A549 (cell line): ENCODE measurements at regions not wholly inside any gene's neighbourhood (a gene's known extent, or its start where the extent isn't known, plus 50 kb on each side); places are given as distances from the start of the nearest gene placed in this dataset.
"Not testable (repeated sequence)": the region's sequence is repeated elsewhere in the genome, so short reads cannot be mapped to it uniquely, and the experiment has no call there.

Experiments used
- ATAC-seq, 2 experiments: fragments of 200-7000 bp in 1 of 2; fragments of >200 bp in 1 of 2; cut with Nextera tagmentation in 1 of 2; cut with Tn5 transposase in 1 of 2; 3 replicates each; pipeline versions ENCODE4 v1.8.0 to v1.9.1; 2018 to 2020; ENCODE audit warnings: mild to moderate bottlenecking in 1 of 2, moderate library complexity in 1 of 2
- CTCF ChIA-PET: fragments of 300-600 bp; sonication (Branson Sonifier 250); formaldehyde crosslinking; extraction: SDS; loops from one replicate; lab custom pipeline; 2021; ENCODE audit warnings: antibody characterized with exemption, inconsistent platforms; lab: Yijun Ruan, JAX
- POLR2A ChIA-PET: fragments of 350-600 bp; formaldehyde crosslinking; extraction: SDS; loops from one replicate; lab custom pipeline; 2021; ENCODE audit warnings: antibody characterized with exemption, inconsistent platforms; lab: Yijun Ruan, JAX
- DNase-seq, 2 experiments: peaks; one replicate each; pipeline versions ENCODE4 v3.0.0 to v3.0.0-alpha.2; 2011 to 2016; ENCODE audit warnings: low read depth in 1 of 2, low spot score in 1 of 2
- FAIRE-seq: peaks from 2 replicates; lab custom pipeline; 2011; peaks lifted over from hg19 to GRCh38; lab: Jason Lieb, UNC
- H3K27ac ChIP-seq, 2 experiments: fragments of >200 bp; sonication (Bioruptor Twin); formaldehyde crosslinking; 3 replicates each; pipeline ENCODE4 v1.5.1; 2016 to 2017
- H3K4me1 ChIP-seq: fragments of >200 bp; sonication (Bioruptor Twin); formaldehyde crosslinking; 3 replicates; pipeline ENCODE4 v1.6.1; 2016
- H3K4me2 ChIP-seq: fragments of >200 bp; sonication (Bioruptor Twin); formaldehyde crosslinking; 3 replicates; pipeline ENCODE4 v1.6.1; 2016
- H3K4me3 ChIP-seq: fragments of >200 bp; sonication (Bioruptor Twin); formaldehyde crosslinking; 3 replicates; pipeline ENCODE4 v1.5.1; 2016
- H3K9me3 ChIP-seq: fragments of >200 bp; sonication (Bioruptor Twin); formaldehyde crosslinking; 3 replicates; pipeline ENCODE4 v1.6.1; 2016
- ATOH8 ChIP-seq: fragments of 250-450 bp; sonication (Bioruptor Pico); IDR thresholded peaks from 2 replicates; pipeline ENCODE4 v1.5.0; 2020; ENCODE audit warnings: low read depth, mild to moderate bottlenecking, moderate library complexity
- BCL3 ChIP-seq: fragments of >200 bp; sonication (Bioruptor Twin); formaldehyde crosslinking; IDR thresholded peaks from 3 replicates; pipeline ENCODE4 v1.6.1; 2016
- CBX8 ChIP-seq: fragments of 200-600 bp; sonication (generic); IDR thresholded peaks from 2 replicates; pipeline ENCODE4 v1.6.1; 2016
- CEBPB ChIP-seq, 2 experiments: fragments of >200 bp in 1 of 2; sonication (Bioruptor Twin) in 1 of 2; formaldehyde crosslinking in 1 of 2; IDR thresholded peaks; 2 replicates each; pipeline ENCODE4 v1.6.1; 2012 to 2016
- CHD4 ChIP-seq: fragments of 200-600 bp; sonication (generic); IDR thresholded peaks from 2 replicates; pipeline ENCODE4 v1.6.1; 2016; ENCODE audit warnings: antibody characterized with exemption, mild to moderate bottlenecking, borderline replicate concordance
- CTCF ChIP-seq: fragments of >200 bp; sonication (Bioruptor Twin); formaldehyde crosslinking; IDR thresholded peaks from 3 replicates; pipeline ENCODE4 v1.5.1; 2016
- ESRRA ChIP-seq: fragments of 150-350 bp; IDR thresholded peaks from 2 replicates; pipeline ENCODE4 v1.6.1; 2014; ENCODE audit warnings: mild to moderate bottlenecking, low read length, borderline replicate concordance
- HES2 ChIP-seq: fragments of >200 bp; sonication (Bioruptor Twin); formaldehyde crosslinking; IDR thresholded peaks from 2 replicates; pipeline ENCODE4 v1.6.1; 2016
- MAFK ChIP-seq: fragments of 450-650 bp; IDR thresholded peaks from 2 replicates; pipeline ENCODE4 v1.6.1; 2014; ENCODE audit not compliant: partially characterized antibody
- MAX ChIP-seq: IDR thresholded peaks from 2 replicates; pipeline ENCODE4 v1.6.1; 2012
- MYC ChIP-seq: IDR thresholded peaks from 2 replicates; pipeline ENCODE4 v1.6.1; 2012; ENCODE audit warnings: mild to moderate bottlenecking, inconsistent platforms, low read length, improper control_type of control experiment, borderline replicate concordance
- NPAS2 ChIP-seq: fragments of 250-450 bp; sonication (Bioruptor Pico); IDR thresholded peaks from 2 replicates; pipeline ENCODE4 v1.8.0; 2022; ENCODE audit warnings: mild to moderate bottlenecking, moderate library complexity, borderline replicate concordance
- NR3C1 ChIP-seq: fragments of >200 bp; sonication (Bioruptor Twin); formaldehyde crosslinking; IDR thresholded peaks from 3 replicates; pipeline ENCODE4 v1.6.1; 2017
- POLR2A ChIP-seq: IDR thresholded peaks from 2 replicates; pipeline ENCODE4 v1.6.1; 2012; ENCODE audit warnings: mild to moderate bottlenecking, low read length
- RARB ChIP-seq: fragments of 250-450 bp; sonication (Bioruptor Pico); IDR thresholded peaks from 2 replicates; pipeline ENCODE4 v1.8.0; 2021; ENCODE audit warnings: mild to moderate bottlenecking, moderate library complexity
- RCOR1 ChIP-seq: fragments of 150-350 bp; IDR thresholded peaks from 2 replicates; pipeline ENCODE4 v1.6.1; 2014; ENCODE audit warnings: antibody characterized with exemption, low read length, low read depth
- REST ChIP-seq: fragments of 200-600 bp; sonication (generic); IDR thresholded peaks from 2 replicates; pipeline ENCODE4 v1.6.1; 2016; ENCODE audit warnings: antibody characterized with exemption, mild to moderate bottlenecking, moderate library complexity
- RFX5 ChIP-seq: fragments of 450-650 bp; IDR thresholded peaks from 2 replicates; pipeline ENCODE4 v1.7.1; 2014; ENCODE audit warnings: antibody characterized with exemption, mild to moderate bottlenecking, moderate library complexity
- SREBF2 ChIP-seq: fragments of 450-650 bp; IDR thresholded peaks from 2 replicates; pipeline ENCODE4 v1.6.1; 2014; ENCODE audit warnings: mild to moderate bottlenecking, moderate library complexity
- TFCP2L1 ChIP-seq: fragments of 250-450 bp; sonication (Bioruptor Pico); IDR thresholded peaks from 2 replicates; pipeline ENCODE4 v1.5.0; 2021; ENCODE audit warnings: mild to moderate bottlenecking
- TP53 ChIP-seq: fragments of 250-450 bp; sonication (Bioruptor Pico); IDR thresholded peaks from 2 replicates; pipeline ENCODE4 v1.5.0; 2021; ENCODE audit warnings: mild to moderate bottlenecking, moderate library complexity
- ZNF302 ChIP-seq: fragments of 250-450 bp; sonication (Bioruptor Pico); IDR thresholded peaks from 2 replicates; pipeline ENCODE4 v1.9.0; 2021; ENCODE audit warnings: inconsistent platforms, mild to moderate bottlenecking, moderate library complexity
- ZSCAN20 ChIP-seq: fragments of 250-450 bp; sonication (Bioruptor Pico); IDR thresholded peaks from 2 replicates; pipeline ENCODE4 v1.8.0; 2022; ENCODE audit warnings: mild to moderate bottlenecking, moderate library complexity
- WGBS: methylation state at CpG from one replicate; pipeline ENCODE4 v1.1.6; 2017; ENCODE audit errors: missing lambda C conversion rate; 5-methylcytosine and 5-hydroxymethylcytosine counted together

- H3K4me2 ChIP-seq = no peak overlapping the region
- H3K4me3 ChIP-seq = no peak overlapping the region
- ATAC-seq = no peak
- no peaks in the 10 kb centered on the region for H3K9me3 ChIP-seq
- ChIA-PET CTCF (no interaction called here), POLR2A (no interaction called here)
- H3K4me1 ChIP-seq = no peaks in the 10 kb centered on the region
- no peak overlapping the region for H3K27ac ChIP-seq
- FAIRE-seq = no peak
- WGBS = 42% methylated on average over 3 of the region's 3 CpGs
- no peak for DNase-seq
- TF ChIP-seq MAFK (no peak), RFX5 (no peak), RCOR1 (no peak), TP53 (CRISPR knock-in tag) (no peak), ZNF302 (CRISPR knock-in tag) (no peak), ESRRA (no peak), MAX (no peak)
Observed at GRCh38 chr10:124319926-124320391, 98.8 kb downstream of the OAT start.

GRCh38 chr10:124319520-124319919, 99.2 kb downstream of the OAT start:
- H3K4me3 ChIP-seq, H3K9me3 ChIP-seq, FAIRE-seq, ATAC-seq, H3K4me2 ChIP-seq, H3K27ac ChIP-seq, DNase-seq, H3K4me1 ChIP-seq, POLR2A ChIA-PET, CTCF ChIA-PET: not testable (repeated sequence)

- FAIRE-seq = no peak
- Histone ChIP-seq H3K9me3 (no peaks in the 10 kb centered on the region; the same call in 2 of the 3 replicates), H3K4me1 (no peaks in the 10 kb centered on the region), H3K4me3 (no peak overlapping the region), H3K27ac (no peak overlapping the region), H3K4me2 (no peak overlapping the region)
- 35% methylated on average over 5 of the region's 8 CpGs for WGBS
- no peak for DNase-seq
- no peak for ATAC-seq
- POLR2A ChIA-PET = no interaction called here
- TF ChIP-seq HES2 (no peak), POLR2A (no peak), CBX8 (no peak), RCOR1 (no peak), TFCP2L1 (no peak), CEBPB (IDR thresholded peaks at IDR 0.05) (no peak), MYC (no peak), NPAS2 (CRISPR knock-in tag) (no peak), MAFK (no peak)
- CTCF ChIA-PET = no interaction called here
Observed at GRCh38 chr10:124318811-124319210, 99.9 kb downstream of the OAT start.

- WGBS = 62% methylated on average over 13 of the region's 15 CpGs
- Histone ChIP-seq H3K27ac (no peak overlapping the region), H3K9me3 (no peaks in the 10 kb centered on the region; the same call in 2 of the 3 replicates), H3K4me3 (no peak overlapping the region), H3K4me2 (no peak overlapping the region), H3K4me1 (no peaks in the 10 kb centered on the region)
- DNase-seq = no peak
- ChIA-PET POLR2A (no interaction called here), CTCF (no interaction called here)
- FAIRE-seq = no peak
- ATAC-seq = no peak
- TF ChIP-seq BCL3 (no peak), NR3C1 (no peak), CTCF (no peak), CHD4 (no peak), TFCP2L1 (no peak), NPAS2 (CRISPR knock-in tag) (no peak), ZSCAN20 (CRISPR knock-in tag) (no peak), ATOH8 (CRISPR knock-in tag) (no peak), SREBF2 (no peak), REST (no peak), RARB (CRISPR knock-in tag) (no peak)
Observed at GRCh38 chr10:124318076-124318475, 100.6 kb downstream of the OAT start.
